SU-DHL-6 (cell line): ENCODE measurements at regions not wholly inside any gene's neighbourhood (a gene's known extent, or its start where the extent isn't known, plus 50 kb on each side); places are given as distances from the start of the nearest gene placed in this dataset.
"Not testable (repeated sequence)": the region's sequence is repeated elsewhere in the genome, so short reads cannot be mapped to it uniquely, and the experiment has no call there.

Experiments
- H2AFZ ChIP-seq: fragments of 200-600 bp; sonication (generic); 2 replicates; pipeline ENCODE4 v1.6.1; 2014; ENCODE audit warnings: low read depth, mild to moderate bottlenecking, moderate library complexity, mixed read lengths, antibody characterized with exemption, low read length; ENCODE audit not compliant: severe bottlenecking
- H3F3A ChIP-seq: fragments of 200-600 bp; shearing (Covaris generic); 2 replicates; pipeline ENCODE4 v1.6.0; 2016; ENCODE audit warnings: antibody characterized with exemption, mild to moderate bottlenecking; ENCODE audit not compliant: insufficient read depth
- H3K27ac ChIP-seq: fragments of 200-600 bp; sonication (generic); 2 replicates; pipeline ENCODE4 v1.5.1; 2016; ENCODE audit warnings: low read depth, mild to moderate bottlenecking, low read length, moderate library complexity, mixed read lengths
- H3K27me3 ChIP-seq: fragments of 200-600 bp; sonication (generic), shearing (Covaris generic); 2 replicates; pipeline ENCODE4 v1.6.0; 2014; ENCODE audit warnings: mild to moderate bottlenecking, low read length
- H3K36me3 ChIP-seq: fragments of 200-600 bp; sonication (generic); 2 replicates; pipeline ENCODE4 v1.6.1; 2014; ENCODE audit warnings: mild to moderate bottlenecking, low read length, mixed read lengths
- H3K4me2 ChIP-seq: fragments of 300-600, 200-600 bp; shearing (Covaris generic), sonication (generic); 2 replicates; pipeline ENCODE4 v1.6.0; 2014; ENCODE audit warnings: low read length, low read depth, mild to moderate bottlenecking; ENCODE audit not compliant: poor library complexity, severe bottlenecking
- H3K4me3 ChIP-seq: fragments of 200-600 bp; sonication (generic); 2 replicates; pipeline ENCODE4 v1.5.1; 2014; ENCODE audit warnings: antibody characterized with exemption, low read length, mild to moderate bottlenecking, mixed read lengths; ENCODE audit not compliant: insufficient read depth, poor library complexity, severe bottlenecking
- H3K79me2 ChIP-seq: fragments of 200-600 bp; sonication (generic); 2 replicates; pipeline ENCODE4 v1.6.1; 2014; ENCODE audit warnings: mild to moderate bottlenecking, low read length, moderate library complexity; ENCODE audit not compliant: insufficient read depth
- H3K9ac ChIP-seq: fragments of 200-600 bp; sonication (generic); 2 replicates; pipeline ENCODE4 v1.7.0; 2014; ENCODE audit warnings: mild to moderate bottlenecking, low read length
- H3K9me2 ChIP-seq: fragments of 200-600 bp; sonication (generic); replicated peaks from 2 replicates; pipeline ENCODE4 v1.6.1; 2014; ENCODE audit warnings: low read length; ENCODE audit not compliant: insufficient read depth
- H3K9me3 ChIP-seq: fragments of 200-600 bp; sonication (generic); 2 replicates; pipeline ENCODE4 v1.6.1; 2014; ENCODE audit warnings: low read length, mixed read lengths; ENCODE audit not compliant: insufficient read depth
- H4K20me1 ChIP-seq: fragments of 200-600 bp; sonication (generic); 2 replicates; pipeline ENCODE4 v1.6.1; 2014; ENCODE audit warnings: low read depth, mild to moderate bottlenecking, antibody characterized with exemption, low read length, moderate library complexity, mixed read lengths
- EZH2phosphoT487 ChIP-seq: fragments of 200-600 bp; sonication (generic), shearing (Covaris generic); conservative IDR thresholded peaks from 2 replicates; pipeline ENCODE4 v1.6.1; 2018; ENCODE audit warnings: mild to moderate bottlenecking, antibody characterized with exemption, low read length, moderate library complexity, mixed read lengths
- TF ChIP-seq, protein P1 (sequence below): fragments of 200-600 bp; sonication (generic); IDR thresholded peaks from one replicate; pipeline ENCODE4 v1.5.1; 2017; ENCODE audit warnings: antibody characterized with exemption, mild to moderate bottlenecking, low read length, moderate library complexity; ENCODE audit not compliant: insufficient read depth, poor library complexity, severe bottlenecking

GRCh38 chr17:34434052-34434451, 71.0 kb upstream of the CCL1 start:
- TF ChIP-seq, protein P1, sequence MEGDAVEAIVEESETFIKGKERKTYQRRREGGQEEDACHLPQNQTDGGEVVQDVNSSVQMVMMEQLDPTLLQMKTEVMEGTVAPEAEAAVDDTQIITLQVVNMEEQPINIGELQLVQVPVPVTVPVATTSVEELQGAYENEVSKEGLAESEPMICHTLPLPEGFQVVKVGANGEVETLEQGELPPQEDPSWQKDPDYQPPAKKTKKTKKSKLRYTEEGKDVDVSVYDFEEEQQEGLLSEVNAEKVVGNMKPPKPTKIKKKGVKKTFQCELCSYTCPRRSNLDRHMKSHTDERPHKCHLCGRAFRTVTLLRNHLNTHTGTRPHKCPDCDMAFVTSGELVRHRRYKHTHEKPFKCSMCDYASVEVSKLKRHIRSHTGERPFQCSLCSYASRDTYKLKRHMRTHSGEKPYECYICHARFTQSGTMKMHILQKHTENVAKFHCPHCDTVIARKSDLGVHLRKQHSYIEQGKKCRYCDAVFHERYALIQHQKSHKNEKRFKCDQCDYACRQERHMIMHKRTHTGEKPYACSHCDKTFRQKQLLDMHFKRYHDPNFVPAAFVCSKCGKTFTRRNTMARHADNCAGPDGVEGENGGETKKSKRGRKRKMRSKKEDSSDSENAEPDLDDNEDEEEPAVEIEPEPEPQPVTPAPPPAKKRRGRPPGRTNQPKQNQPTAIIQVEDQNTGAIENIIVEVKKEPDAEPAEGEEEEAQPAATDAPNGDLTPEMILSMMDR: no peak
- TF ChIP-seq EZH2phosphoT487: no peak
- no peaks in the 10 kb centered on the region for H3F3A ChIP-seq
- H4K20me1 ChIP-seq: no peaks in the 10 kb centered on the region
- H3K9me2 ChIP-seq: no peaks in the 10 kb centered on the region
- no peak overlapping the region for H3K4me2 ChIP-seq
- no peak overlapping the region for H3K27ac ChIP-seq
- H2AFZ ChIP-seq: no peak overlapping the region
- no peak overlapping the region for H3K4me3 ChIP-seq
- no peaks in the 10 kb centered on the region for H3K36me3 ChIP-seq
- H3K9ac ChIP-seq: no peak overlapping the region
- no peaks in the 10 kb centered on the region for H3K9me3 ChIP-seq
- no peaks in the 10 kb centered on the region for H3K27me3 ChIP-seq
- H3K79me2 ChIP-seq: no peaks in the 10 kb centered on the region

DNA sequence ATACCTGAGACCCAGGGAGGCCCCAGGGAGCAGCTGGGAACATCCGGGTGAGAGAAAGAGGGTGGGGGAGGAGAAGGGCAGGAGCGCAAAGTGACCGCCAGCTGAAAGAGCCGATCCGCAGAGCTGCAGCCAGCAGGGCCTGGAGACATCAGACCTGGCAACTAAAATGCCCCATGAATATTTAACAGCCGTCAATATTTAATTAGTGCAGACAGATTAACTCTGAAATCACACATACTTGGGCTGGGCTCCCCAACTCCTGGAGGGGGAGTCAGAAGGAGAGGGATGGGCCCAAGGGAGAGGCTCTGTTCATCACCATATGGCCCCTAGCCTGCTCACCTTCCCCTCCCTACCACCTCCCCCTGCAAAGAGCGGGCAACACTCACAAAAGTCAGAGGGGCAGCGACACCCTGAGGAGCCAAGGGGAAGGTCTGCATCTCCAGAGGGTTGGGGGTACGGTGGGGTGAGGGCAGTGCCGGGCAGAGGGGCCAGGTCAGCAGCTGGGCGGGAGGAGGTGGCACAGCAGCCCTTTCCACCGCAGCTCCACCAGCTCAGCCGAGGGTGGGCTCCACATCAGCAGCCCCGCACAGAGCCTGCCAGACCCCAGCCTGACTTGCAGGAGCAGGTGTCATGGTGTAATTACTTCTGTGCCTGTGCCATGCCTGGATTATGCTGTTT, 61.9 kb upstream of the CCL1 start:
- Histone ChIP-seq H3K4me2 (no peak overlapping the region), H3K9me2 (no peaks in the 10 kb centered on the region), H3K9ac (no peak overlapping the region), H4K20me1 (no peaks in the 10 kb centered on the region), H3F3A (no peaks in the 10 kb centered on the region), H2AFZ (no peak overlapping the region), H3K4me3 (no peak overlapping the region), H3K36me3 (no peaks in the 10 kb centered on the region), H3K9me3 (no peaks in the 10 kb centered on the region), H3K27me3 (no peaks in the 10 kb centered on the region), H3K27ac (no peak overlapping the region), H3K79me2 (no peaks in the 10 kb centered on the region)
- no peak for TF ChIP-seq EZH2phosphoT487
- TF ChIP-seq, protein P1: no peak

- H3K27me3 ChIP-seq: no peaks in the 10 kb centered on the region
- no peaks in the 10 kb centered on the region for H3K79me2 ChIP-seq
- no peaks in the 10 kb centered on the region for H3K9me3 ChIP-seq
- H3K4me2 ChIP-seq: no peak overlapping the region
- no peak overlapping the region for H3K27ac ChIP-seq
- no peak overlapping the region for H2AFZ ChIP-seq
- H3K9ac ChIP-seq: no peak overlapping the region
- no peaks in the 10 kb centered on the region for H3K36me3 ChIP-seq
- no peaks in the 10 kb centered on the region for H4K20me1 ChIP-seq
- TF ChIP-seq, protein P1: no peak
- TF ChIP-seq EZH2phosphoT487: no peak
- H3K4me3 ChIP-seq: no peak overlapping the region
- H3K9me2 ChIP-seq: no peaks in the 10 kb centered on the region
- no peaks in the 10 kb centered on the region for H3F3A ChIP-seq
Measured at GRCh38 chr17:34423978-34424813, 61.2 kb upstream of the CCL1 start.

- H3K9me2 ChIP-seq, H3K27me3 ChIP-seq, H3F3A ChIP-seq, H4K20me1 ChIP-seq, H3K36me3 ChIP-seq, H2AFZ ChIP-seq, H3K9ac ChIP-seq, H3K4me3 ChIP-seq, H3K79me2 ChIP-seq, H3K9me3 ChIP-seq, H3K4me2 ChIP-seq, H3K27ac ChIP-seq: not testable (repeated sequence)
Measured at GRCh38 chr17:34423315-34423714, 60.3 kb upstream of the CCL1 start.
